ENCODE measurements at regions not wholly inside any gene's neighbourhood (a gene's known extent, or its start where the extent isn't known, plus 50 kb on each side); places are given as distances from the start of the nearest gene placed in this dataset.

GRCh38 chr12:89103831-89104230, 248.5 kb downstream of the DUSP6 start:
- no peak for TF ChIP-seq EZH2 (IDR thresholded peaks at IDR 0.05; ENCODE audit: borderline replicate concordance)
- no peak for TF ChIP-seq CTCF (IDR thresholded peaks at IDR 0.05; ENCODE audit: poor library complexity)

All from hepatocyte (in vitro differentiated cells).